ENCODE measurements at regions not wholly inside any gene's neighbourhood (a gene's known extent, or its start where the extent isn't known, plus 50 kb on each side); places are given as distances from the start of the nearest gene placed in this dataset.
"Not testable (repeated sequence)": the region's sequence is repeated elsewhere in the genome, so short reads cannot be mapped to it uniquely, and the experiment has no call there.

- DNase-seq: no peak
Observed at GRCh38 chr11:19428206-19429002, 187.7 kb upstream of the E2F8 start.

GRCh38 chr11:19426756-19427403, 186.1 kb upstream of the E2F8 start:
- no peak for DNase-seq

- no peak for DNase-seq
Observed at GRCh38 chr11:19426011-19426755, 185.4 kb upstream of the E2F8 start.

GRCh38 chr11:19422276-19422675, 181.5 kb upstream of the E2F8 start:
- DNase-seq: no peak

GRCh38 chr11:19420868-19421533, 180.3 kb upstream of the E2F8 start:
- no peak for DNase-seq

GRCh38 chr11:19419808-19420207, 179.1 kb upstream of the E2F8 start:
- DNase-seq: no peak

GRCh38 chr11:19419021-19419750, 178.4 kb upstream of the E2F8 start:
- no peak for DNase-seq

GRCh38 chr11:19418221-19418620, 177.5 kb upstream of the E2F8 start:
- DNase-seq: no peak

- not testable (repeated sequence) for DNase-seq
Observed at GRCh38 chr11:19412070-19412469, 171.3 kb upstream of the E2F8 start.

- DNase-seq: no peak
Observed at GRCh38 chr11:19410032-19410431, 169.3 kb upstream of the E2F8 start.

- DNase-seq: no peak
Observed at GRCh38 chr11:19409307-19409706, 168.6 kb upstream of the E2F8 start.

- no peak for DNase-seq
Observed at GRCh38 chr11:19407677-19408270, 167.0 kb upstream of the E2F8 start.

- no peak for DNase-seq
Observed at GRCh38 chr11:19405966-19406365, 165.2 kb upstream of the E2F8 start.

- no peak for DNase-seq
Observed at GRCh38 chr11:19404787-19405186, 164.0 kb upstream of the E2F8 start.

- DNase-seq: no peak
Observed at GRCh38 chr11:19403196-19403895, 162.6 kb upstream of the E2F8 start.

- no peak for DNase-seq
Observed at GRCh38 chr11:19400296-19400695, 159.6 kb upstream of the E2F8 start.

GRCh38 chr11:19398772-19399527, 158.2 kb upstream of the E2F8 start:
- DNase-seq: no peak

GRCh38 chr11:19398273-19398672, 157.5 kb upstream of the E2F8 start:
- DNase-seq: no peak

- DNase-seq: no peak
Observed at GRCh38 chr11:19395050-19395449, 154.3 kb upstream of the E2F8 start.

- no peak for DNase-seq
Observed at GRCh38 chr11:19394525-19395016, 153.8 kb upstream of the E2F8 start.

GRCh38 chr11:19393941-19394340, 153.2 kb upstream of the E2F8 start:
- no peak for DNase-seq

Data from DMS 273 treated with DMSO at 0.1 percent for 48 hours (cell line).